Ovary (tissue), 3 donors: ENCODE measurements at regions not wholly inside any gene's neighbourhood (a gene's known extent, or its start where the extent isn't known, plus 50 kb on each side); places are given as distances from the start of the nearest gene placed in this dataset.

Experiments
- EP300 ChIP-seq: sonication (generic); formaldehyde crosslinking; IDR thresholded peaks from one replicate; pipeline ENCODE4 v1.6.1; 2017; ENCODE audit warnings: antibody characterized with exemption
- TF ChIP-seq, protein P1 (sequence below), 3 donors: fragments of 450-650 bp in 2 of 3; fragments of 200-600 bp in 1 of 3; IDR thresholded peaks; one replicate each; pipeline versions ENCODE4 v1.5.1 to v1.8.0; 2016 to 2022; ENCODE audit warnings: antibody characterized with exemption in 3 of 3, mild to moderate bottlenecking in 1 of 3
- donor health status: DM: no; HTN: no; CAD: no.

DNA sequence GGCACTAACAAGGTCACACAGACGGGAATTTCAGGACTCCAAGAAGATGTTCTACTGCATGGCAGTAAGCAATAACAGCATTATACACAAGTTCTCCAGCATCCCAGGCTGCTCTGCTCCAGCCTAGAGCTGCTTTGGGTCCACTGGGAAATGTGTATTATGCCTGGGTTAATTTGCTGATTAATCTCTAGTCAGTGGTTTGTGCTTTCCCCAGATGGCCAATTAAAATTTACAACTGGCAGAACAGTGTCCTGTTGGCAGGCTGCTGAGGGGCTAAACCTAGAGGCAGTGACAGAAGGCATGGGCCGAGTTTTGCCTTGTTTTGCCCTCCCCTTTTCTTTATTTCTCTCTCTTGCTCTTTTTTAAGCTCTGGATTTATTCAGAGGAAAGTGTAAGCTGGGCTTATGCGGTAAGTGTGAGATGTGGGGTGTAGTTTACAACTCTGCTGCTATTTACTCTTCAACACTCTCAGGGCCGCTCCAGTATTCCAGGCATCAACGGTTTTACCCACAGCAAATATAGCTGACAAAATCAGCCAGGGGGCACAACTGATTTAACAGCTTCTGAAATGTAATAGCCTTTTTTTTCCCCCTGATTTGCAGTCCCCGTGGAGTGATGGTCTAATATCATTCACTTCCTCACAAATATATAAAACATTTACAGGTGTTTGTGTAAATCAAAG, 348.0 kb downstream of the GPD2 start:
- no peak for TF ChIP-seq EP300
- TF ChIP-seq, protein P1, sequence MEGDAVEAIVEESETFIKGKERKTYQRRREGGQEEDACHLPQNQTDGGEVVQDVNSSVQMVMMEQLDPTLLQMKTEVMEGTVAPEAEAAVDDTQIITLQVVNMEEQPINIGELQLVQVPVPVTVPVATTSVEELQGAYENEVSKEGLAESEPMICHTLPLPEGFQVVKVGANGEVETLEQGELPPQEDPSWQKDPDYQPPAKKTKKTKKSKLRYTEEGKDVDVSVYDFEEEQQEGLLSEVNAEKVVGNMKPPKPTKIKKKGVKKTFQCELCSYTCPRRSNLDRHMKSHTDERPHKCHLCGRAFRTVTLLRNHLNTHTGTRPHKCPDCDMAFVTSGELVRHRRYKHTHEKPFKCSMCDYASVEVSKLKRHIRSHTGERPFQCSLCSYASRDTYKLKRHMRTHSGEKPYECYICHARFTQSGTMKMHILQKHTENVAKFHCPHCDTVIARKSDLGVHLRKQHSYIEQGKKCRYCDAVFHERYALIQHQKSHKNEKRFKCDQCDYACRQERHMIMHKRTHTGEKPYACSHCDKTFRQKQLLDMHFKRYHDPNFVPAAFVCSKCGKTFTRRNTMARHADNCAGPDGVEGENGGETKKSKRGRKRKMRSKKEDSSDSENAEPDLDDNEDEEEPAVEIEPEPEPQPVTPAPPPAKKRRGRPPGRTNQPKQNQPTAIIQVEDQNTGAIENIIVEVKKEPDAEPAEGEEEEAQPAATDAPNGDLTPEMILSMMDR (IDR thresholded peaks at IDR 0.05): no peak
